IPS-NIHi7 (cell line): ENCODE measurements at regions not wholly inside any gene's neighbourhood (a gene's known extent, or its start where the extent isn't known, plus 50 kb on each side); places are given as distances from the start of the nearest gene placed in this dataset.
"Not testable (repeated sequence)": the region's sequence is repeated elsewhere in the genome, so short reads cannot be mapped to it uniquely, and the experiment has no call there.

Experiments
- DNase-seq: peaks from one replicate; pipeline ENCODE4 v3.0.0; 2012; ENCODE audit warnings: mixed read lengths; ENCODE audit errors: extremely low spot score

GRCh38 chrX:750263-750662 lies 119.7 kb downstream of the SHOX start:
- no peak for DNase-seq

GRCh38 chrX:747176-747575 lies 116.6 kb downstream of the SHOX start:
- DNase-seq, result no peak

- no peak for DNase-seq
Measured at GRCh38 chrX:739611-740010, 109.0 kb downstream of the SHOX start.

GRCh38 chrX:737021-737420 lies 106.4 kb downstream of the SHOX start:
- not testable (repeated sequence) for DNase-seq

GRCh38 chrX:734362-734761 lies 103.8 kb downstream of the SHOX start:
- no peak for DNase-seq

- no peak for DNase-seq
Measured at GRCh38 chrX:733961-734360, 103.4 kb downstream of the SHOX start.

- no peak for DNase-seq
Measured at GRCh38 chrX:729583-730409, 99.2 kb downstream of the SHOX start.

- not testable (repeated sequence) for DNase-seq
Measured at GRCh38 chrX:729101-729500, 98.5 kb downstream of the SHOX start.

GRCh38 chrX:728639-729038 lies 98.0 kb downstream of the SHOX start:
- DNase-seq, result not testable (repeated sequence)

GRCh38 chrX:727738-728621 lies 97.4 kb downstream of the SHOX start:
- DNase-seq, result peak; percentile 69

- DNase-seq, result no peak
Measured at GRCh38 chrX:725971-726370, 95.4 kb downstream of the SHOX start.

- DNase-seq, result no peak
Measured at GRCh38 chrX:724256-724655, 93.7 kb downstream of the SHOX start.

GRCh38 chrX:723781-724180 lies 93.2 kb downstream of the SHOX start:
- no peak for DNase-seq

- no peak for DNase-seq
Measured at GRCh38 chrX:721354-721753, 90.8 kb downstream of the SHOX start.

GRCh38 chrX:720825-721224 lies 90.2 kb downstream of the SHOX start:
- DNase-seq, result no peak

- DNase-seq, result no peak
Measured at GRCh38 chrX:720250-720649, 89.7 kb downstream of the SHOX start.

- no peak for DNase-seq
Measured at GRCh38 chrX:716136-716535, 85.5 kb downstream of the SHOX start.

GRCh38 chrX:714131-714530 lies 83.5 kb downstream of the SHOX start:
- DNase-seq, result no peak
